ENCODE measurements at regions not wholly inside any gene's neighbourhood (a gene's known extent, or its start where the extent isn't known, plus 50 kb on each side); places are given as distances from the start of the nearest gene placed in this dataset.

- DNase-seq: no peak
These were observed 856.9 kb upstream of the SEL1L start for GRCh38 chr14:82390586-82390985.

GRCh38 chr14:82394916-82395315, 861.3 kb upstream of the SEL1L start:
- peak; percentile 61 for DNase-seq

- no peak for DNase-seq
These were observed 864.6 kb upstream of the SEL1L start for GRCh38 chr14:82398256-82398655.

- peak; percentile 93 for DNase-seq
These were observed 870.3 kb upstream of the SEL1L start for GRCh38 chr14:82403987-82404386.

- DNase-seq: no peak
These were observed 876.4 kb upstream of the SEL1L start for GRCh38 chr14:82410064-82410463.

- DNase-seq: no peak
These were observed 877.6 kb upstream of the SEL1L start for GRCh38 chr14:82411298-82411697.

GRCh38 chr14:82412545-82412944, 878.9 kb upstream of the SEL1L start:
- DNase-seq: no peak

- no peak for DNase-seq
These were observed 881.3 kb upstream of the SEL1L start for GRCh38 chr14:82414853-82415539.

GRCh38 chr14:82419933-82420332, 886.3 kb upstream of the SEL1L start:
- no peak for DNase-seq

- no peak for DNase-seq
These were observed 887.2 kb upstream of the SEL1L start for GRCh38 chr14:82420871-82421270.

- DNase-seq: no peak
These were observed 887.6 kb upstream of the SEL1L start for GRCh38 chr14:82421286-82421685.

GRCh38 chr14:82422230-82422629, 888.6 kb upstream of the SEL1L start:
- DNase-seq: peak; percentile 21

GRCh38 chr14:82425261-82425660, 891.6 kb upstream of the SEL1L start:
- DNase-seq: no peak

GRCh38 chr14:82431031-82431430, 897.4 kb upstream of the SEL1L start:
- DNase-seq: no peak

- DNase-seq: no peak
These were observed 898.9 kb upstream of the SEL1L start for GRCh38 chr14:82432301-82433105.

- DNase-seq: no peak
These were observed 904.8 kb upstream of the SEL1L start for GRCh38 chr14:82438436-82438835.

GRCh38 chr14:82441270-82441669, 907.6 kb upstream of the SEL1L start:
- DNase-seq: no peak

GRCh38 chr14:82445810-82446570, 912.3 kb upstream of the SEL1L start:
- no peak for DNase-seq

- no peak for DNase-seq
These were observed 913.9 kb upstream of the SEL1L start for GRCh38 chr14:82447586-82447985.

GRCh38 chr14:82449926-82450468, 916.3 kb upstream of the SEL1L start:
- DNase-seq: no peak

GRCh38 chr14:82451675-82452074, 918.0 kb upstream of the SEL1L start:
- DNase-seq: no peak

GRCh38 chr14:82482345-82482744, 948.7 kb upstream of the SEL1L start:
- no peak for DNase-seq

GRCh38 chr14:82488473-82488872, 954.8 kb upstream of the SEL1L start:
- no peak for DNase-seq
